ENCODE measurements at regions not wholly inside any gene's neighbourhood (a gene's known extent, or its start where the extent isn't known, plus 50 kb on each side); places are given as distances from the start of the nearest gene placed in this dataset.

DNA sequence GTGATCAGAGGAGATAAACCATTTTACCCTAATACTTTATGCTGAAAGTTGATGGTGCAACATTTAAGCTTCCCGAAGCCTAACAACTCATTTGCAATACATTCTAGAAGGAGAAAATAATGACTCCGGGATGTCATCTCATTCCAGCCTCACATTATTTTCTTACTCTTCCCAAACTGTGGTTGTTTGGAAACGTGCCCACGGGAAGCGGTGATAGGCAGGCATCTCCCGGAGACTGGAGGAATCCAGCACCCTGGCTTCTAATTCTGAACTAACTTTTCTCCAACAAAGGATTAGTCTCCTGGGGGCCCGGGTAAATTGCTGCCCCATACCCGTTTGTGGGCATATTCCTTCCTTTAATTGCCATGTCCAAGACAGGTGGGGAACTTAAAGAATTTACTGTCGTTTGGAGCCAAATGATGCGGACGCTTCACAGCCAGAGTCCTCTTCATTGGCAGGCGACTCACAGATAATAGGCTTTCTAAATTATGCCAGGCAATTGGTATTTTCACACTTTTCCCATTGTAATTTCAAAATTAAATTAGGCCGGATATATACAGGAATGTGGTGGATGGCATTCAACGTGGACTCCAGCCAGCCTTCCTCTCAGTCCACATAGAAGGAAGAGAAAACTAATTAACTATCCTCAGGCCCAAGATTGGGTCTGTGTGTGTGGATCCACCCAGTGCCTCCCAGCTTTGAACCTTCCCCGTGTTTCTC is 278.1 kb downstream of the AJAP1 start:
- TF ChIP-seq ASH2L (IDR thresholded peaks at IDR 0.05; ENCODE audit: borderline replicate concordance, low read depth) (no peak), CHD1 (IDR thresholded peaks at IDR 0.05; ENCODE audit: low read depth, low read length) (no peak), KLF5 (IDR thresholded peaks at IDR 0.05; ENCODE audit: partially characterized antibody) (no peak), ZNF24 (IDR thresholded peaks at IDR 0.05) (no peak), ZNF207 (IDR thresholded peaks at IDR 0.05; ENCODE audit: borderline replicate concordance) (no peak), IRF5 (IDR thresholded peaks at IDR 0.05; ENCODE audit: borderline replicate concordance) (no peak), POLR2A (IDR thresholded peaks at IDR 0.05; ENCODE audit: low read depth, low read length) (no peak), ZNF274 (IDR thresholded peaks at IDR 0.05; ENCODE audit: insufficient read depth, insufficient read length) (no peak), NFIC (IDR thresholded peaks at IDR 0.05; ENCODE audit: low read depth, low read length) (no peak)
- TF ChIP-seq, protein P1, sequence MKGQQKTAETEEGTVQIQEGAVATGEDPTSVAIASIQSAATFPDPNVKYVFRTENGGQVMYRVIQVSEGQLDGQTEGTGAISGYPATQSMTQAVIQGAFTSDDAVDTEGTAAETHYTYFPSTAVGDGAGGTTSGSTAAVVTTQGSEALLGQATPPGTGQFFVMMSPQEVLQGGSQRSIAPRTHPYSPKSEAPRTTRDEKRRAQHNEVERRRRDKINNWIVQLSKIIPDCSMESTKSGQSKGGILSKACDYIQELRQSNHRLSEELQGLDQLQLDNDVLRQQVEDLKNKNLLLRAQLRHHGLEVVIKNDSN (IDR thresholded peaks at IDR 0.05; ENCODE audit: borderline replicate concordance, extremely low read length, insufficient read depth, low read depth, low read length): no peak
- TF ChIP-seq, protein P2, sequence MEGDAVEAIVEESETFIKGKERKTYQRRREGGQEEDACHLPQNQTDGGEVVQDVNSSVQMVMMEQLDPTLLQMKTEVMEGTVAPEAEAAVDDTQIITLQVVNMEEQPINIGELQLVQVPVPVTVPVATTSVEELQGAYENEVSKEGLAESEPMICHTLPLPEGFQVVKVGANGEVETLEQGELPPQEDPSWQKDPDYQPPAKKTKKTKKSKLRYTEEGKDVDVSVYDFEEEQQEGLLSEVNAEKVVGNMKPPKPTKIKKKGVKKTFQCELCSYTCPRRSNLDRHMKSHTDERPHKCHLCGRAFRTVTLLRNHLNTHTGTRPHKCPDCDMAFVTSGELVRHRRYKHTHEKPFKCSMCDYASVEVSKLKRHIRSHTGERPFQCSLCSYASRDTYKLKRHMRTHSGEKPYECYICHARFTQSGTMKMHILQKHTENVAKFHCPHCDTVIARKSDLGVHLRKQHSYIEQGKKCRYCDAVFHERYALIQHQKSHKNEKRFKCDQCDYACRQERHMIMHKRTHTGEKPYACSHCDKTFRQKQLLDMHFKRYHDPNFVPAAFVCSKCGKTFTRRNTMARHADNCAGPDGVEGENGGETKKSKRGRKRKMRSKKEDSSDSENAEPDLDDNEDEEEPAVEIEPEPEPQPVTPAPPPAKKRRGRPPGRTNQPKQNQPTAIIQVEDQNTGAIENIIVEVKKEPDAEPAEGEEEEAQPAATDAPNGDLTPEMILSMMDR (IDR thresholded peaks at IDR 0.05 in 2 of 3, conservative IDR thresholded peaks at IDR 0.05 in 1 of 3; ENCODE audit: control insufficient read depth in 2 of 3, extremely low read depth in 1 of 3, insufficient read depth in 1 of 3, low read depth in 3 of 3, low read length in 3 of 3): no peak
